ENCODE measurements at regions not wholly inside any gene's neighbourhood (a gene's known extent, or its start where the extent isn't known, plus 50 kb on each side); places are given as distances from the start of the nearest gene placed in this dataset.
"Not testable (repeated sequence)": the region's sequence is repeated elsewhere in the genome, so short reads cannot be mapped to it uniquely, and the experiment has no call there.

DNA sequence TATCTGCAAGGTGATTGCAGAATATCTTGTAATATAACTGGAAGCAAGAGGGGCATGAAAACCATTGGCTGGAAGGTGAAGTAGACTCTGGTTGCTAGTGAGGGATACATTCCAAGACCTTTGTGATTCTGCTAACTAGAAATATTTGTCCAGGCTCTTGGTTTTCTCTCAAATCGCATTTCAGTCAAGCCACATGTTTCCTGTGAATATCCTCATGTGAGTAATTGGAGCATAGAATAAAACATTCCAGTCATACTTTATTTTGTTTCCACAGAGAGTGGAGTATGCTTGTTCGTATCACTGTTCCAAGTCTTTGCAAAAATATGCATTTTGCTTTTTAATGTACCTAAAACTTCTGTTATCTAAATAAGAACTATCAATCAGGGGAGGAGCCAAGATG lies 850.0 kb downstream of the EPHA3 start:
- H3K4me3 ChIP-seq, result no peak overlapping the region
- H3K4me1 ChIP-seq, result no peaks in the 10 kb centered on the region
- no peak for TF ChIP-seq POLR2A (IDR thresholded peaks at IDR 0.05)
- TF ChIP-seq, protein P1, sequence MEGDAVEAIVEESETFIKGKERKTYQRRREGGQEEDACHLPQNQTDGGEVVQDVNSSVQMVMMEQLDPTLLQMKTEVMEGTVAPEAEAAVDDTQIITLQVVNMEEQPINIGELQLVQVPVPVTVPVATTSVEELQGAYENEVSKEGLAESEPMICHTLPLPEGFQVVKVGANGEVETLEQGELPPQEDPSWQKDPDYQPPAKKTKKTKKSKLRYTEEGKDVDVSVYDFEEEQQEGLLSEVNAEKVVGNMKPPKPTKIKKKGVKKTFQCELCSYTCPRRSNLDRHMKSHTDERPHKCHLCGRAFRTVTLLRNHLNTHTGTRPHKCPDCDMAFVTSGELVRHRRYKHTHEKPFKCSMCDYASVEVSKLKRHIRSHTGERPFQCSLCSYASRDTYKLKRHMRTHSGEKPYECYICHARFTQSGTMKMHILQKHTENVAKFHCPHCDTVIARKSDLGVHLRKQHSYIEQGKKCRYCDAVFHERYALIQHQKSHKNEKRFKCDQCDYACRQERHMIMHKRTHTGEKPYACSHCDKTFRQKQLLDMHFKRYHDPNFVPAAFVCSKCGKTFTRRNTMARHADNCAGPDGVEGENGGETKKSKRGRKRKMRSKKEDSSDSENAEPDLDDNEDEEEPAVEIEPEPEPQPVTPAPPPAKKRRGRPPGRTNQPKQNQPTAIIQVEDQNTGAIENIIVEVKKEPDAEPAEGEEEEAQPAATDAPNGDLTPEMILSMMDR (IDR thresholded peaks at IDR 0.05), result no peak
- H3K27me3 ChIP-seq, result no peaks in the 10 kb centered on the region
- H3K36me3 ChIP-seq, result no peaks in the 10 kb centered on the region
- DNase-seq, result no peak
- no peak overlapping the region for H3K27ac ChIP-seq
- H3K9me3 ChIP-seq, result no peaks in the 10 kb centered on the region

DNA sequence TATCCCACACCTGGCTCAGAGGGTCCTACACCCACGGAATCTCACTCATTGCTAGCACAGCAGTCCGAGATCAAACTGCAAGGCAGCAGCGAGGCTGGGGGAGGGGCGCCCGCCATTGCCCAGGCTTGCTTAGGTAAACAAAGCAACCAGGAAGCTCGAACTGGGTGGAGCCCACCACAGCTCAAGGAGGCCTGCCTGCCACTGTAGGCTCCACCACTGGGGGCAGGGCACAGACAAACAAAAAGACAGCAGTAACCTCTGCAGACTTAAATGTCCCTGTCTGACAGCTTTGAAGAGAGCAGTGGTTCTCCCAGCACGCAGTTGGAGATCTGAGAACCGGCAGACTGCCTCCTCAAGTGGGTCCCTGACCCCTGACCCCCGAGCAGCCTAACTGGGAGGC lies 850.7 kb downstream of the EPHA3 start:
- not testable (repeated sequence) for H3K4me3 ChIP-seq, H3K9me3 ChIP-seq, H3K4me1 ChIP-seq, DNase-seq, H3K36me3 ChIP-seq, H3K27me3 ChIP-seq, H3K27ac ChIP-seq

DNA sequence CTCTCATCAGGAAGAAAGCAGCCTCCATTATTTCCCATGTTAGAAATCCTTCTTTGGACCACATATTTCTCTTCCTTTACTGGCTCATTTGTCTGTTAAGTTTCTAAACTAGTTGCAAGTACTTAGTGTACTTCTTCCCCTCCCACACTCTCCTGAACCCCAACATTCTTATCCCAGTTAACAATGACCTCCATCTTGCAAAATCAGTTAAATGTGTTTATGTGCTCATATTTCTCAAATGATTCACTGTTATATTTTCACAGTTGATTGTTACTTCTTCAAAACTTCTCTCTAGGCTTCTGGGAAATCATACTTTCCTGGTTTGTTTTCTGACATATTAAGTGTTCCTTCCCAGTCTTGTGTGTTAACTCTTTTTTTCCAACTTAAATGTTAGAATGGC lies 856.9 kb downstream of the EPHA3 start:
- Histone ChIP-seq H3K4me3 (no peak overlapping the region), H3K9me3 (no peaks in the 10 kb centered on the region), H3K4me1 (no peaks in the 10 kb centered on the region), H3K27ac (no peak overlapping the region), H3K36me3 (no peaks in the 10 kb centered on the region), H3K27me3 (no peaks in the 10 kb centered on the region)
- TF ChIP-seq, protein P1 (IDR thresholded peaks at IDR 0.05), result no peak
- no peak for TF ChIP-seq POLR2A (IDR thresholded peaks at IDR 0.05)
- no peak for DNase-seq

DNA sequence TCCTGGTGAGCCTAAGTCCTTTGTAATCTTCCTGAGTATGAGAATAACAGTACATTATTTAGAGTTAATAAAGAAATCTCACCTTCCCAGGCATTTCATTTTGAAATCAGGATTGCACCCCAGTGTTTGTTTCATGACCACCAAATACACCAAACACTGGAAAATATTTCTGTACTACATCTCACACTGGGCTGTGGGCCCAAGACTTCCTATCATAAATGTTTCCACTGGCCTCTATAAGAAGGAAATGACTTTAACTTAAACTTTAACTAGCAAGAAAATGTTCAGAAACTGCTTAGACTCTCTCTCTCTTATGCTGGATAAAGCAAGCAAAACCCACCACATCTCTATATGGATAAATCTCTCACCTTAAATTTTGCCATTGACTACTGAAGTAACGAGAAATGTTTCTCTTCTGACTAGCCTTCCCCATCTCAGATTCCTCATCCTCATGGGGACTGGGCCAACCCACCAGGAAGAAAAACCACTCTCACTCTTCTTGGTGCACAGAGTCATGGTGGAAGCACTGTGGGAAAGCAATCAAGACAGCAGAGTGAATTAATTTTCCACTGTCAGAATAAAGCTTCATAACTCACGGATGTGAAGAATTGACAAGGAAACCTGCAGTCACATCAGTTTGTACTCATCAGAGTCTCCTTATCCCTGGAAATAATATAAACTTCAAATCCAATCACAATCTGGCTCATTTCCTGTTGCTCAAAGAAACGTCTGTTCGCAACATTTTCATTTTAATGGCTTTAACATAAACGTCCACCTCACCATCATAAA lies 859.6 kb downstream of the EPHA3 start:
- Histone ChIP-seq H3K4me1 (no peaks in the 10 kb centered on the region), H3K9me3 (no peaks in the 10 kb centered on the region), H3K36me3 (no peaks in the 10 kb centered on the region), H3K4me3 (no peak overlapping the region), H3K27me3 (no peaks in the 10 kb centered on the region), H3K27ac (no peak overlapping the region)
- TF ChIP-seq, protein P1 (IDR thresholded peaks at IDR 0.05), result no peak
- TF ChIP-seq POLR2A (IDR thresholded peaks at IDR 0.05), result no peak
- DNase-seq, result no peak

DNA sequence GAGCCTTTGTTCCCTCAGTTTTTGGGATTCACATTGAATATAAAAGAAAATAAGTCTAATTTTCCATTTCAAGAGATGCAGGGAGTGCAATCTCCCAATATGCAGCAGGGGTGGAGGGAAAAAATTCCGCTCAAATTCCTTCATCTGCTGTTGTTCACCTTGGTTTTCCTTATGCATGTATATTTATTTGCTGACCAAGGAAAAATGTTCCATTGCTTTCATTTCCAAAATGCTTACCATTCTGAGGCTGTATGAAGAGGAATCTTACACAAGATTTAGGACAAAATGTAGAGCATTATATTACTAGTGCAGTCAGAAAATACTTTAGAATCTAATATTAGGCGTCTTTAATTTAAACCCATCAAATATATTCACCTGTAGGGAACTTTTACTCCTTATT lies 863.9 kb downstream of the EPHA3 start:
- H3K27ac ChIP-seq, result no peak overlapping the region
- no peak for DNase-seq
- TF ChIP-seq POLR2A (IDR thresholded peaks at IDR 0.05), result no peak
- TF ChIP-seq, protein P1 (IDR thresholded peaks at IDR 0.05), result no peak
- no peak overlapping the region for H3K4me3 ChIP-seq
- no peaks in the 10 kb centered on the region for H3K27me3 ChIP-seq
- no peaks in the 10 kb centered on the region for H3K4me1 ChIP-seq
- no peaks in the 10 kb centered on the region for H3K9me3 ChIP-seq
- no peaks in the 10 kb centered on the region for H3K36me3 ChIP-seq

DNA sequence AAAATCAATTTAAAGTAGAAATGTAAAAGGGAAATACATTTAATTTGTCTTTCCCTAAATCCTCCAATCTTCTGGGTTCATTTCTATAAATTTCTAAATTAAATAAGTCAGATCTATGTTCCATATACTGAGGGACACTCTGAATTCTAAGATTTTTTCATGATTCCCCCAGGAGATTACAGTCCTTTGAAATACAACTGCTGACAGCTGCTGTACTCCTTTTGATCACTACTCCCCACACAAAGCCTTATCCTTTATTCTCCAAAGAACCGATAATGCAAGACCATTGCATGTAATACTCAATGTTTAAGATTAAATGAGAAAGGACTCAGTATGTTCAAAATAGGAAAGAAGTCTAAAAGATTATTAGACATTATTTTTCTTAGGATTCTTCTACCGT lies 865.7 kb downstream of the EPHA3 start:
- no peak for DNase-seq
- Histone ChIP-seq H3K27ac (no peak overlapping the region), H3K9me3 (no peaks in the 10 kb centered on the region), H3K27me3 (no peaks in the 10 kb centered on the region), H3K36me3 (no peaks in the 10 kb centered on the region), H3K4me3 (no peak overlapping the region), H3K4me1 (no peaks in the 10 kb centered on the region)
- TF ChIP-seq, protein P1 (IDR thresholded peaks at IDR 0.05), result no peak
- TF ChIP-seq POLR2A (IDR thresholded peaks at IDR 0.05), result no peak

Measured in Peyer's patch (tissue), 4 donors.